WTC11 (cell line): ENCODE measurements at regions not wholly inside any gene's neighbourhood (a gene's known extent, or its start where the extent isn't known, plus 50 kb on each side); places are given as distances from the start of the nearest gene placed in this dataset.

ENCODE experiments used
- ATAC-seq: fragments of 200-7000 bp; cut with Tn5 transposase; 2 replicates; pipeline ENCODE4 v1.10.0; 2021; ENCODE audit warnings: mild to moderate bottlenecking, moderate library complexity
- CTCF ChIA-PET: fragments of 300-600 bp; sonication (Branson Sonifier 250); formaldehyde crosslinking; loops from one replicate; lab custom pipeline; 2021; ENCODE audit warnings: antibody characterized with exemption; lab: Charles Lee
- POLR2A ChIA-PET: fragments of 350-600 bp; sonication (Branson Sonifier 250); formaldehyde crosslinking; loops from one replicate; lab custom pipeline; 2021; ENCODE audit warnings: antibody characterized with exemption; lab: Charles Lee
- DNase-seq: peaks from one replicate; pipeline ENCODE4 v3.0.0; 2021; ENCODE audit warnings: low spot score
- H3K27ac Mint-ChIP-seq: 2 replicates; pipeline ENCODE4 v1.8.0; 2021; ENCODE audit warnings: mixed read lengths
- H3K27me3 Mint-ChIP-seq: 2 replicates; pipeline ENCODE4 v1.8.0; 2021; ENCODE audit warnings: low read depth, mild to moderate bottlenecking, moderate library complexity, mixed read lengths
- H3K36me3 Mint-ChIP-seq: 2 replicates; pipeline ENCODE4 v1.8.0; 2021; ENCODE audit warnings: mixed read lengths
- H3K4me1 Mint-ChIP-seq: 2 replicates; pipeline ENCODE4 v1.8.0; 2022; ENCODE audit warnings: mixed read lengths
- H3K4me3 Mint-ChIP-seq: 2 replicates; pipeline ENCODE4 v1.8.0; 2021; ENCODE audit warnings: mild to moderate bottlenecking, moderate library complexity, mixed read lengths
- H3K9me3 Mint-ChIP-seq: 2 replicates; pipeline ENCODE4 v1.8.0; 2021; ENCODE audit warnings: mixed read lengths
- ATF1 ChIP-seq: sonication (generic); formaldehyde crosslinking; IDR thresholded peaks from 2 replicates; pipeline ENCODE4 v1.8.1; 2023; ENCODE audit warnings: mild to moderate bottlenecking, moderate library complexity, missing genetic modification reagents
- CREB1 ChIP-seq: sonication (generic); formaldehyde crosslinking; IDR thresholded peaks from 2 replicates; pipeline ENCODE4 v1.8.0; 2023; ENCODE audit warnings: mild to moderate bottlenecking, missing genetic modification reagents
- FOXJ3 ChIP-seq: sonication (generic); formaldehyde crosslinking; IDR thresholded peaks from 2 replicates; pipeline ENCODE4 v1.9.0; 2021; ENCODE audit warnings: missing genetic modification reagents, mild to moderate bottlenecking, borderline replicate concordance
- NFATC4 ChIP-seq: fragments of 250-450 bp; sonication (Bioruptor Pico); IDR thresholded peaks from 2 replicates; pipeline ENCODE4 v1.9.0; 2021; ENCODE audit warnings: mild to moderate bottlenecking
- NFYB ChIP-seq: sonication (generic); formaldehyde crosslinking; conservative IDR thresholded peaks from 2 replicates; pipeline ENCODE4 v1.8.0; 2022; ENCODE audit warnings: low read depth, missing genetic modification reagents
- NR1H2 ChIP-seq: sonication (generic); formaldehyde crosslinking; IDR thresholded peaks from 2 replicates; pipeline ENCODE4 v1.9.0; 2021; ENCODE audit warnings: mild to moderate bottlenecking, moderate library complexity, missing genetic modification reagents
- SMAD4 ChIP-seq: sonication (generic); formaldehyde crosslinking; IDR thresholded peaks from 2 replicates; pipeline ENCODE4 v1.8.0; 2022; ENCODE audit warnings: mild to moderate bottlenecking, missing genetic modification reagents
- SOX15 ChIP-seq: fragments of 250-450 bp; sonication (Bioruptor Pico); IDR thresholded peaks from 2 replicates; pipeline ENCODE4 v1.9.0; 2021; ENCODE audit warnings: mild to moderate bottlenecking
- TEAD1 ChIP-seq: sonication (generic); formaldehyde crosslinking; IDR thresholded peaks from 2 replicates; pipeline ENCODE4 v1.8.0; 2022; ENCODE audit warnings: mild to moderate bottlenecking, missing genetic modification reagents
- ZNF396 ChIP-seq: fragments of 250-450 bp; sonication (Bioruptor Pico); IDR thresholded peaks from 2 replicates; pipeline ENCODE4 v1.8.0; 2021; ENCODE audit warnings: mild to moderate bottlenecking, moderate library complexity, borderline replicate concordance
- ZNF423 ChIP-seq: fragments of 250-450 bp; sonication (Bioruptor Pico); IDR thresholded peaks from 2 replicates; pipeline ENCODE4 v2.1.2; 2022; ENCODE audit warnings: mild to moderate bottlenecking, moderate library complexity
- TF ChIP-seq, protein P1 (sequence below): sonication (generic); formaldehyde crosslinking; IDR thresholded peaks from 2 replicates; pipeline ENCODE4 v1.8.1; 2022; ENCODE audit warnings: low read depth, mild to moderate bottlenecking, moderate library complexity, missing genetic modification reagents, borderline replicate concordance
- TF ChIP-seq, protein P2 (sequence below): sonication (generic); formaldehyde crosslinking; IDR thresholded peaks from 2 replicates; pipeline ENCODE4 v1.8.1; 2022; ENCODE audit warnings: mild to moderate bottlenecking, missing genetic modification reagents, moderate library complexity, borderline replicate concordance
- TF ChIP-seq, protein P3 (sequence below): sonication (generic); formaldehyde crosslinking; IDR thresholded peaks from 2 replicates; pipeline ENCODE4 v1.8.1; 2023; ENCODE audit warnings: mild to moderate bottlenecking, missing genetic modification reagents
- TF ChIP-seq, protein P4 (sequence below): fragments of 250-450 bp; sonication (Bioruptor Pico); IDR thresholded peaks from 2 replicates; pipeline ENCODE4 v1.9.0; 2021; ENCODE audit warnings: mild to moderate bottlenecking
- TF ChIP-seq, protein P5 (sequence below): sonication (generic); formaldehyde crosslinking; IDR thresholded peaks from 2 replicates; pipeline ENCODE4 v1.8.1; 2023; ENCODE audit warnings: mild to moderate bottlenecking, missing genetic modification reagents, moderate library complexity
- TF ChIP-seq, protein P6 (sequence below): fragments of 250-450 bp; sonication (Bioruptor Pico); IDR thresholded peaks from 2 replicates; pipeline ENCODE4 v2.1.2; 2022; ENCODE audit warnings: mild to moderate bottlenecking, moderate library complexity
- TF ChIP-seq, protein P7 (sequence below): sonication (generic); formaldehyde crosslinking; IDR thresholded peaks from 2 replicates; pipeline ENCODE4 v1.8.0; 2022; ENCODE audit warnings: mild to moderate bottlenecking, missing genetic modification reagents
- TF ChIP-seq, protein P8 (sequence below): sonication (generic); formaldehyde crosslinking; IDR thresholded peaks from 2 replicates; pipeline ENCODE4 v1.8.1; 2022; ENCODE audit warnings: low read depth, missing genetic modification reagents, borderline replicate concordance

DNA sequence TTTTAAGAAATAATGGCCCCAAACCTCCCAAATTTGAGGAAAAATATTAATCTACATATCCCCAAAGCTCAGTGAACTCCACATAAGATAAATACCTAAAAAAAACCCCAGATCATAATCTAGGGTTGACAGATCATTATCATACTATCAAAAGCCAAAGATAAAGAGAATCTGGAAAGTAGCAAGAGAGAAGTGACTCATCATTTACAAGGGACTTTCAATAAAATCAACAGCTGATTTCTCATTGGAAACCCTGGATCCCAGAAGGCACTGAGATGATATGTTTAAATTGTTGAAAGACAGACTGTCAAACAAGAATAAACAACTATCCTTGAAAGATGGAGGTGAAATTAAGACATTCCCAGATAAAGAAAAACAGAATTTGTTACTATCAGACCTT is 199.3 kb downstream of the KCNRG start:
- H3K27me3 Mint-ChIP-seq = no peaks in the 10 kb centered on the region
- TF ChIP-seq ZNF396 = no peak
- TF ChIP-seq CREB1 (CRISPR knock-in tag) = no peak
- TF ChIP-seq, protein P1, sequence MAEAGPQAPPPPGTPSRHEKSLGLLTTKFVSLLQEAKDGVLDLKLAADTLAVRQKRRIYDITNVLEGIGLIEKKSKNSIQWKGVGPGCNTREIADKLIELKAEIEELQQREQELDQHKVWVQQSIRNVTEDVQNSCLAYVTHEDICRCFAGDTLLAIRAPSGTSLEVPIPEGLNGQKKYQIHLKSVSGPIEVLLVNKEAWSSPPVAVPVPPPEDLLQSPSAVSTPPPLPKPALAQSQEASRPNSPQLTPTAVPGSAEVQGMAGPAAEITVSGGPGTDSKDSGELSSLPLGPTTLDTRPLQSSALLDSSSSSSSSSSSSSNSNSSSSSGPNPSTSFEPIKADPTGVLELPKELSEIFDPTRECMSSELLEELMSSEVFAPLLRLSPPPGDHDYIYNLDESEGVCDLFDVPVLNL = no peak
- no peak for TF ChIP-seq NR1H2 (CRISPR knock-in tag)
- TF ChIP-seq SOX15 (CRISPR knock-in tag) = no peak
- TF ChIP-seq, protein P2, sequence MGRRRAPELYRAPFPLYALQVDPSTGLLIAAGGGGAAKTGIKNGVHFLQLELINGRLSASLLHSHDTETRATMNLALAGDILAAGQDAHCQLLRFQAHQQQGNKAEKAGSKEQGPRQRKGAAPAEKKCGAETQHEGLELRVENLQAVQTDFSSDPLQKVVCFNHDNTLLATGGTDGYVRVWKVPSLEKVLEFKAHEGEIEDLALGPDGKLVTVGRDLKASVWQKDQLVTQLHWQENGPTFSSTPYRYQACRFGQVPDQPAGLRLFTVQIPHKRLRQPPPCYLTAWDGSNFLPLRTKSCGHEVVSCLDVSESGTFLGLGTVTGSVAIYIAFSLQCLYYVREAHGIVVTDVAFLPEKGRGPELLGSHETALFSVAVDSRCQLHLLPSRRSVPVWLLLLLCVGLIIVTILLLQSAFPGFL = no peak
- TF ChIP-seq SMAD4 (CRISPR knock-in tag) = no peak
- TF ChIP-seq, protein P3, sequence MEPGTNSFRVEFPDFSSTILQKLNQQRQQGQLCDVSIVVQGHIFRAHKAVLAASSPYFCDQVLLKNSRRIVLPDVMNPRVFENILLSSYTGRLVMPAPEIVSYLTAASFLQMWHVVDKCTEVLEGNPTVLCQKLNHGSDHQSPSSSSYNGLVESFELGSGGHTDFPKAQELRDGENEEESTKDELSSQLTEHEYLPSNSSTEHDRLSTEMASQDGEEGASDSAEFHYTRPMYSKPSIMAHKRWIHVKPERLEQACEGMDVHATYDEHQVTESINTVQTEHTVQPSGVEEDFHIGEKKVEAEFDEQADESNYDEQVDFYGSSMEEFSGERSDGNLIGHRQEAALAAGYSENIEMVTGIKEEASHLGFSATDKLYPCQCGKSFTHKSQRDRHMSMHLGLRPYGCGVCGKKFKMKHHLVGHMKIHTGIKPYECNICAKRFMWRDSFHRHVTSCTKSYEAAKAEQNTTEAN = no peak
- TF ChIP-seq NFYB (CRISPR knock-in tag) = no peak
- TF ChIP-seq, protein P4, sequence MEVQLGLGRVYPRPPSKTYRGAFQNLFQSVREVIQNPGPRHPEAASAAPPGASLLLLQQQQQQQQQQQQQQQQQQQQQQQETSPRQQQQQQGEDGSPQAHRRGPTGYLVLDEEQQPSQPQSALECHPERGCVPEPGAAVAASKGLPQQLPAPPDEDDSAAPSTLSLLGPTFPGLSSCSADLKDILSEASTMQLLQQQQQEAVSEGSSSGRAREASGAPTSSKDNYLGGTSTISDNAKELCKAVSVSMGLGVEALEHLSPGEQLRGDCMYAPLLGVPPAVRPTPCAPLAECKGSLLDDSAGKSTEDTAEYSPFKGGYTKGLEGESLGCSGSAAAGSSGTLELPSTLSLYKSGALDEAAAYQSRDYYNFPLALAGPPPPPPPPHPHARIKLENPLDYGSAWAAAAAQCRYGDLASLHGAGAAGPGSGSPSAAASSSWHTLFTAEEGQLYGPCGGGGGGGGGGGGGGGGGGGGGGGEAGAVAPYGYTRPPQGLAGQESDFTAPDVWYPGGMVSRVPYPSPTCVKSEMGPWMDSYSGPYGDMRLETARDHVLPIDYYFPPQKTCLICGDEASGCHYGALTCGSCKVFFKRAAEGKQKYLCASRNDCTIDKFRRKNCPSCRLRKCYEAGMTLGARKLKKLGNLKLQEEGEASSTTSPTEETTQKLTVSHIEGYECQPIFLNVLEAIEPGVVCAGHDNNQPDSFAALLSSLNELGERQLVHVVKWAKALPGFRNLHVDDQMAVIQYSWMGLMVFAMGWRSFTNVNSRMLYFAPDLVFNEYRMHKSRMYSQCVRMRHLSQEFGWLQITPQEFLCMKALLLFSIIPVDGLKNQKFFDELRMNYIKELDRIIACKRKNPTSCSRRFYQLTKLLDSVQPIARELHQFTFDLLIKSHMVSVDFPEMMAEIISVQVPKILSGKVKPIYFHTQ (CRISPR knock-in tag) = no peak
- TF ChIP-seq, protein P5, sequence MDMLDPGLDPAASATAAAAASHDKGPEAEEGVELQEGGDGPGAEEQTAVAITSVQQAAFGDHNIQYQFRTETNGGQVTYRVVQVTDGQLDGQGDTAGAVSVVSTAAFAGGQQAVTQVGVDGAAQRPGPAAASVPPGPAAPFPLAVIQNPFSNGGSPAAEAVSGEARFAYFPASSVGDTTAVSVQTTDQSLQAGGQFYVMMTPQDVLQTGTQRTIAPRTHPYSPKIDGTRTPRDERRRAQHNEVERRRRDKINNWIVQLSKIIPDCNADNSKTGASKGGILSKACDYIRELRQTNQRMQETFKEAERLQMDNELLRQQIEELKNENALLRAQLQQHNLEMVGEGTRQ = no peak
- TF ChIP-seq, protein P6, sequence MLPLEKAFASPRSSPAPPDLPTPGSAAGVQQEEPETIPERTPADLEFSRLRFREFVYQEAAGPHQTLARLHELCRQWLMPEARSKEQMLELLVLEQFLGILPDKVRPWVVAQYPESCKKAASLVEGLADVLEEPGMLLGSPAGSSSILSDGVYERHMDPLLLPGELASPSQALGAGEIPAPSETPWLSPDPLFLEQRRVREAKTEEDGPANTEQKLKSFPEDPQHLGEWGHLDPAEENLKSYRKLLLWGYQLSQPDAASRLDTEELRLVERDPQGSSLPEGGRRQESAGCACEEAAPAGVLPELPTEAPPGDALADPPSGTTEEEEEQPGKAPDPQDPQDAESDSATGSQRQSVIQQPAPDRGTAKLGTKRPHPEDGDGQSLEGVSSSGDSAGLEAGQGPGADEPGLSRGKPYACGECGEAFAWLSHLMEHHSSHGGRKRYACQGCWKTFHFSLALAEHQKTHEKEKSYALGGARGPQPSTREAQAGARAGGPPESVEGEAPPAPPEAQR = no peak
- no peak for TF ChIP-seq TEAD1 (CRISPR knock-in tag)
- TF ChIP-seq, protein P7, sequence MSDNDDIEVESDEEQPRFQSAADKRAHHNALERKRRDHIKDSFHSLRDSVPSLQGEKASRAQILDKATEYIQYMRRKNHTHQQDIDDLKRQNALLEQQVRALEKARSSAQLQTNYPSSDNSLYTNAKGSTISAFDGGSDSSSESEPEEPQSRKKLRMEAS (CRISPR knock-in tag) = no peak
- no peak for TF ChIP-seq ZNF423
- TF ChIP-seq ATF1 (CRISPR knock-in tag) = no peak
- TF ChIP-seq FOXJ3 = no peak
- TF ChIP-seq NFATC4 (CRISPR knock-in tag) = no peak
- TF ChIP-seq, protein P8, sequence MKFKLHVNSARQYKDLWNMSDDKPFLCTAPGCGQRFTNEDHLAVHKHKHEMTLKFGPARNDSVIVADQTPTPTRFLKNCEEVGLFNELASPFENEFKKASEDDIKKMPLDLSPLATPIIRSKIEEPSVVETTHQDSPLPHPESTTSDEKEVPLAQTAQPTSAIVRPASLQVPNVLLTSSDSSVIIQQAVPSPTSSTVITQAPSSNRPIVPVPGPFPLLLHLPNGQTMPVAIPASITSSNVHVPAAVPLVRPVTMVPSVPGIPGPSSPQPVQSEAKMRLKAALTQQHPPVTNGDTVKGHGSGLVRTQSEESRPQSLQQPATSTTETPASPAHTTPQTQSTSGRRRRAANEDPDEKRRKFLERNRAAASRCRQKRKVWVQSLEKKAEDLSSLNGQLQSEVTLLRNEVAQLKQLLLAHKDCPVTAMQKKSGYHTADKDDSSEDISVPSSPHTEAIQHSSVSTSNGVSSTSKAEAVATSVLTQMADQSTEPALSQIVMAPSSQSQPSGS (CRISPR knock-in tag) = no peak
- TF ChIP-seq, all 79 proteins: peak for 0
- Mint-ChIP-seq H3K36me3 (peaks cover 27% of the 10 kb centered on the region), H3K4me3 (no peak overlapping the region), H3K4me1 (peaks cover 1% of the 10 kb centered on the region; the same call in 1 of the 2 replicates), H3K9me3 (peaks cover 54% of the 10 kb centered on the region), H3K27ac (no peak overlapping the region)
- no peak for DNase-seq
- POLR2A ChIA-PET = no interaction called here
- CTCF ChIA-PET = no interaction called here
- no peak for ATAC-seq
